HG02588 (cell line): ENCODE measurements at regions not wholly inside any gene's neighbourhood (a gene's known extent, or its start where the extent isn't known, plus 50 kb on each side); places are given as distances from the start of the nearest gene placed in this dataset.
A peak's percentile ranks its signal among the peaks of the same experiment; 100 is the strongest.
"Not testable (repeated sequence)": the region's sequence is repeated elsewhere in the genome, so short reads cannot be mapped to it uniquely, and the experiment has no call there.

Experiments used
- ATAC-seq: cut with Tn5 transposase; IDR thresholded peaks from one replicate; pipeline ENCODE4 v1.9.1; 2021; ENCODE audit warnings: mild to moderate bottlenecking, moderate library complexity; ENCODE audit not compliant: unreplicated experiment

GRCh38 chr14:44388306-44388705 lies 118.8 kb downstream of the FSCB start:
- ATAC-seq, result no peak

- no peak for ATAC-seq
Observed at GRCh38 chr14:44385906-44386305, 121.2 kb downstream of the FSCB start.

- not testable (repeated sequence) for ATAC-seq
Observed at GRCh38 chr14:44385296-44385695, 121.8 kb downstream of the FSCB start.

- not testable (repeated sequence) for ATAC-seq
Observed at GRCh38 chr14:44384601-44385293, 122.3 kb downstream of the FSCB start.

- no peak for ATAC-seq
Observed at GRCh38 chr14:44384093-44384492, 123.0 kb downstream of the FSCB start.

GRCh38 chr14:44383636-44384035 lies 123.4 kb downstream of the FSCB start:
- no peak for ATAC-seq

GRCh38 chr14:44379292-44379977 lies 127.6 kb downstream of the FSCB start:
- no peak for ATAC-seq

- ATAC-seq, result no peak
Observed at GRCh38 chr14:44374906-44375305, 132.2 kb downstream of the FSCB start.

- ATAC-seq, result no peak
Observed at GRCh38 chr14:44372807-44373489, 134.1 kb downstream of the FSCB start.

- ATAC-seq, result no peak
Observed at GRCh38 chr14:44372231-44372630, 134.9 kb downstream of the FSCB start.

- ATAC-seq, result no peak
Observed at GRCh38 chr14:44370727-44371126, 136.4 kb downstream of the FSCB start.

GRCh38 chr14:44369401-44370123 lies 137.5 kb downstream of the FSCB start:
- no peak for ATAC-seq

- ATAC-seq, result no peak
Observed at GRCh38 chr14:44361083-44361482, 146.0 kb downstream of the FSCB start.

- ATAC-seq, result no peak
Observed at GRCh38 chr14:44353805-44354204, 153.3 kb downstream of the FSCB start.

- ATAC-seq, result no peak
Observed at GRCh38 chr14:44352201-44352600, 154.9 kb downstream of the FSCB start.

- ATAC-seq, result no peak
Observed at GRCh38 chr14:44347316-44347715, 159.8 kb downstream of the FSCB start.

GRCh38 chr14:44341116-44341515 lies 166.0 kb downstream of the FSCB start:
- no peak for ATAC-seq

GRCh38 chr14:44339862-44340261 lies 167.2 kb downstream of the FSCB start:
- no peak for ATAC-seq

GRCh38 chr14:44339231-44339630 lies 167.9 kb downstream of the FSCB start:
- ATAC-seq, result no peak

GRCh38 chr14:44317441-44317746 lies 189.7 kb downstream of the FSCB start:
- ATAC-seq, result no peak

GRCh38 chr14:44316647-44317440 lies 190.2 kb downstream of the FSCB start:
- peak; percentile 93 for ATAC-seq
